Astrocyte of the spinal cord (primary cell): ENCODE measurements at regions not wholly inside any gene's neighbourhood (a gene's known extent, or its start where the extent isn't known, plus 50 kb on each side); places are given as distances from the start of the nearest gene placed in this dataset.
A peak's percentile ranks its signal among the peaks of the same experiment; 100 is the strongest.

Experiments used
- DNase-seq: peaks from one replicate; pipeline ENCODE4 v3.0.0; 2011; ENCODE audit warnings: low read depth, low spot score
- H3K4me3 ChIP-seq: 2 replicates; pipeline ENCODE4 v1.5.1; 2011; ENCODE audit warnings: low read depth, mild to moderate bottlenecking, low read length, moderate library complexity
- CTCF ChIP-seq: IDR thresholded peaks from 2 replicates; pipeline ENCODE4 v1.5.1; 2012; ENCODE audit warnings: low read depth, mild to moderate bottlenecking, low read length, inconsistent platforms
- in situ Hi-C: cut with HindIII; loops from 2 replicates; pipeline ENCODE4 v1.10.0; 2017; ENCODE audit warnings: low sequenced_read_pairs

GRCh38 chr11:28878025-28878424 is 769.8 kb downstream of the METTL15 start:
- no peak overlapping the region for H3K4me3 ChIP-seq
- DNase-seq, result peak; percentile 9
- in situ Hi-C loops, result no loop called here
- no peak for TF ChIP-seq CTCF

- no peak overlapping the region for H3K4me3 ChIP-seq
- DNase-seq, result no peak
- no peak for TF ChIP-seq CTCF
- in situ Hi-C loops, result no loop called here
Observed at GRCh38 chr11:28877340-28877739, 769.2 kb downstream of the METTL15 start.

GRCh38 chr11:28874706-28875105 is 766.5 kb downstream of the METTL15 start:
- H3K4me3 ChIP-seq, result no peak overlapping the region
- TF ChIP-seq CTCF, result no peak
- in situ Hi-C loops, result no loop called here
- no peak for DNase-seq

GRCh38 chr11:28871090-28871489 is 762.9 kb downstream of the METTL15 start:
- DNase-seq, result no peak
- H3K4me3 ChIP-seq, result no peak overlapping the region
- no peak for TF ChIP-seq CTCF
- in situ Hi-C loops, result no loop called here

GRCh38 chr11:28863422-28863821 is 755.2 kb downstream of the METTL15 start:
- TF ChIP-seq CTCF, result no peak
- DNase-seq, result no peak
- no peak overlapping the region for H3K4me3 ChIP-seq
- in situ Hi-C loops, result no loop called here

GRCh38 chr11:28860893-28861292 is 752.7 kb downstream of the METTL15 start:
- no peak overlapping the region for H3K4me3 ChIP-seq
- no peak for TF ChIP-seq CTCF
- peak; percentile 65 for DNase-seq
- in situ Hi-C loops, result no loop called here

GRCh38 chr11:28858076-28858475 is 749.9 kb downstream of the METTL15 start:
- in situ Hi-C loops, result no loop called here
- TF ChIP-seq CTCF, result no peak
- no peak overlapping the region for H3K4me3 ChIP-seq
- no peak for DNase-seq
